ENCODE measurements at regions not wholly inside any gene's neighbourhood (a gene's known extent, or its start where the extent isn't known, plus 50 kb on each side); places are given as distances from the start of the nearest gene placed in this dataset.

- DNase-seq (ENCODE audit: low read depth) = no peak
These were observed 72.0 kb downstream of the ALX1 start for GRCh38 chr12:85352016-85352415.

- no peak for DNase-seq (ENCODE audit: low read depth)
These were observed 76.8 kb downstream of the ALX1 start for GRCh38 chr12:85356596-85357385.

GRCh38 chr12:85357609-85358008 lies 77.6 kb downstream of the ALX1 start:
- DNase-seq (ENCODE audit: low read depth) = no peak

GRCh38 chr12:85358715-85359114 lies 78.7 kb downstream of the ALX1 start:
- no peak for DNase-seq (ENCODE audit: low read depth)

GRCh38 chr12:85363382-85364190 lies 83.6 kb downstream of the ALX1 start:
- peak; percentile 53 for DNase-seq (ENCODE audit: low read depth)

- no peak for DNase-seq (ENCODE audit: low read depth)
These were observed 87.9 kb downstream of the ALX1 start for GRCh38 chr12:85367936-85368335.

- DNase-seq (ENCODE audit: low read depth) = peak; percentile 6
These were observed 89.5 kb downstream of the ALX1 start for GRCh38 chr12:85369365-85370154.

GRCh38 chr12:85373045-85373444 lies 93.0 kb downstream of the ALX1 start:
- DNase-seq (ENCODE audit: low read depth) = no peak

- no peak for DNase-seq (ENCODE audit: low read depth)
These were observed 95.0 kb downstream of the ALX1 start for GRCh38 chr12:85374981-85375380.

- DNase-seq (ENCODE audit: low read depth) = no peak
These were observed 105.4 kb downstream of the ALX1 start for GRCh38 chr12:85385406-85385805.

GRCh38 chr12:85390266-85390665 lies 110.2 kb downstream of the ALX1 start:
- no peak for DNase-seq (ENCODE audit: low read depth)

- DNase-seq (ENCODE audit: low read depth) = no peak
These were observed 112.5 kb downstream of the ALX1 start for GRCh38 chr12:85392508-85392907.

- no peak for DNase-seq (ENCODE audit: low read depth)
These were observed 113.6 kb downstream of the ALX1 start for GRCh38 chr12:85393606-85394005.

GRCh38 chr12:85394065-85394464 lies 114.0 kb downstream of the ALX1 start:
- DNase-seq (ENCODE audit: low read depth) = no peak

- DNase-seq (ENCODE audit: low read depth) = no peak
These were observed 114.8 kb downstream of the ALX1 start for GRCh38 chr12:85394809-85395208.

GRCh38 chr12:85405262-85405661 lies 125.2 kb downstream of the ALX1 start:
- no peak for DNase-seq (ENCODE audit: low read depth)

- DNase-seq (ENCODE audit: low read depth) = peak; percentile 40
These were observed 125.9 kb downstream of the ALX1 start for GRCh38 chr12:85405781-85406522.

GRCh38 chr12:85413266-85413665 lies 133.2 kb downstream of the ALX1 start:
- no peak for DNase-seq (ENCODE audit: low read depth)

- no peak for DNase-seq (ENCODE audit: low read depth)
These were observed 142.7 kb downstream of the ALX1 start for GRCh38 chr12:85422762-85423161.

- DNase-seq (ENCODE audit: low read depth) = no peak
These were observed 143.9 kb downstream of the ALX1 start for GRCh38 chr12:85423947-85424346.

- DNase-seq (ENCODE audit: low read depth) = no peak
These were observed 144.7 kb downstream of the ALX1 start for GRCh38 chr12:85424581-85425348.

Data from stromal cell of bone marrow (primary cell).